GM23338 (cell line): ENCODE measurements at regions not wholly inside any gene's neighbourhood (a gene's known extent, or its start where the extent isn't known, plus 50 kb on each side); places are given as distances from the start of the nearest gene placed in this dataset.

ENCODE experiments used
- ATAC-seq: fragments of 200-7000 bp; cut with Tn5 transposase; 3 replicates; pipeline ENCODE4 v1.9.1; 2020
- DNase-seq: peaks from one replicate; pipeline ENCODE4 v3.0.0-alpha.2; 2015; ENCODE audit warnings: low spot score
- H2AFZ ChIP-seq: fragments of 200-600 bp; sonication (generic); 2 replicates; pipeline ENCODE4 v1.8.0; 2016; ENCODE audit warnings: antibody characterized with exemption, mild to moderate bottlenecking, moderate library complexity
- H3F3A ChIP-seq: fragments of 200-600 bp; sonication (generic); replicated peaks from 2 replicates; pipeline ENCODE4 v1.8.0; 2017; ENCODE audit warnings: antibody characterized with exemption, mixed run types, low read depth
- H3K27ac ChIP-seq: fragments of 200-600 bp; sonication (generic); 2 replicates; pipeline ENCODE4 v1.6.1; 2016; ENCODE audit warnings: low read depth
- H3K27me3 ChIP-seq: fragments of 200-600 bp; sonication (generic); 2 replicates; pipeline ENCODE4 v1.8.0; 2016; ENCODE audit warnings: mild to moderate bottlenecking, mixed run types, moderate library complexity; ENCODE audit not compliant: insufficient read depth
- H3K36me3 ChIP-seq: fragments of 200-600 bp; sonication (generic); 2 replicates; pipeline ENCODE4 v1.8.0; 2016; ENCODE audit warnings: mild to moderate bottlenecking; ENCODE audit not compliant: insufficient read depth
- H3K4me1 ChIP-seq: fragments of 200-600 bp; sonication (generic); 2 replicates; pipeline ENCODE4 v1.8.0; 2016; ENCODE audit warnings: mild to moderate bottlenecking, moderate library complexity; ENCODE audit not compliant: insufficient read depth
- H3K4me2 ChIP-seq: fragments of 200-600 bp; sonication (generic); 2 replicates; pipeline ENCODE4 v1.7.1; 2017; ENCODE audit warnings: mixed run types
- H3K4me3 ChIP-seq: fragments of 200-600 bp; sonication (generic); 2 replicates; pipeline ENCODE4 v1.6.1; 2016; ENCODE audit warnings: mixed run types
- H3K79me2 ChIP-seq: fragments of 200-600 bp; sonication (generic); replicated peaks from 2 replicates; pipeline ENCODE4 v1.8.0; 2017; ENCODE audit warnings: mild to moderate bottlenecking; ENCODE audit not compliant: insufficient read depth
- H3K9me2 ChIP-seq: fragments of 200-600 bp; sonication (generic); 2 replicates; pipeline ENCODE4 v1.8.0; 2017; ENCODE audit not compliant: insufficient read depth
- H4K20me1 ChIP-seq: fragments of 200-600 bp; sonication (generic); replicated peaks from 2 replicates; pipeline ENCODE4 v1.8.0; 2017; ENCODE audit warnings: mild to moderate bottlenecking; ENCODE audit not compliant: insufficient read depth
- H3K27ac Mint-ChIP-seq: 2 replicates; pipeline ENCODE4 v1.8.0; 2020; ENCODE audit warnings: inconsistent platforms, mild to moderate bottlenecking, moderate library complexity, mixed read lengths
- H3K27me3 Mint-ChIP-seq: 3 replicates; pipeline ENCODE4 v1.8.0; 2022; ENCODE audit warnings: low read depth, mild to moderate bottlenecking, moderate library complexity, mixed read lengths, inconsistent platforms; ENCODE audit not compliant: insufficient read depth, poor library complexity
- H3K36me3 Mint-ChIP-seq: 3 replicates; pipeline ENCODE4 v1.8.0; 2021; ENCODE audit warnings: low read depth, mild to moderate bottlenecking, inconsistent platforms, moderate library complexity, mixed read lengths
- H3K4me1 Mint-ChIP-seq: 3 replicates; pipeline ENCODE4 v1.8.0; 2020; ENCODE audit warnings: mild to moderate bottlenecking, inconsistent platforms, mixed read lengths
- H3K4me3 Mint-ChIP-seq: 3 replicates; pipeline ENCODE4 v1.8.0; 2021; ENCODE audit warnings: moderate library complexity, mild to moderate bottlenecking, inconsistent platforms, mixed read lengths
- H3K9me3 Mint-ChIP-seq: 3 replicates; pipeline ENCODE4 v1.8.0; 2020; ENCODE audit warnings: moderate library complexity, mild to moderate bottlenecking, inconsistent platforms, mixed read lengths
- CREB1 ChIP-seq: fragments of 250-450 bp; sonication (Bioruptor Pico); IDR thresholded peaks from 2 replicates; pipeline ENCODE4 v1.5.0; 2020; ENCODE audit warnings: low read depth, mild to moderate bottlenecking, moderate library complexity
- CTCF ChIP-seq, 2 experiments: fragments of 200-600 bp in 1 of 2; sonication (generic) in 1 of 2; conservative IDR thresholded peaks; 2 replicates each; pipeline versions ENCODE4 v1.5.1 to v1.6.1; 2016 to 2017; ENCODE audit warnings: antibody characterized with exemption in 2 of 2, low read depth in 2 of 2, mild to moderate bottlenecking in 2 of 2, moderate library complexity in 1 of 2
- ETS1 ChIP-seq: IDR thresholded peaks from 2 replicates; pipeline ENCODE4 v1.6.1; 2016; ENCODE audit warnings: antibody characterized with exemption
- EZH2phosphoT487 ChIP-seq: fragments of 200-600 bp; sonication (generic); IDR thresholded peaks from one replicate; pipeline ENCODE4 v1.8.1; 2018; ENCODE audit warnings: antibody characterized with exemption; ENCODE audit not compliant: unreplicated experiment
- NANOG ChIP-seq: IDR thresholded peaks from 2 replicates; pipeline ENCODE4 v1.6.1; 2016; ENCODE audit warnings: antibody characterized with exemption, borderline replicate concordance
- POLR2AphosphoS5 ChIP-seq: IDR thresholded peaks from 2 replicates; pipeline ENCODE4 v1.6.1; 2016; ENCODE audit warnings: antibody characterized with exemption, low read depth
- STAT1 ChIP-seq: IDR thresholded peaks from one replicate; pipeline ENCODE4 v1.6.1; 2016; ENCODE audit warnings: antibody characterized with exemption; ENCODE audit not compliant: unreplicated experiment
- ZNF114 ChIP-seq: fragments of 250-450 bp; sonication (Bioruptor Pico); IDR thresholded peaks from 2 replicates; pipeline ENCODE4 v1.5.0; 2020; ENCODE audit warnings: mild to moderate bottlenecking, moderate library complexity
- ZNF462 ChIP-seq: fragments of 250-450 bp; sonication (Bioruptor Pico); IDR thresholded peaks from 2 replicates; pipeline ENCODE4 v1.5.0; 2020; ENCODE audit warnings: mild to moderate bottlenecking, moderate library complexity

- H3K36me3 Mint-ChIP-seq: no peaks in the 10 kb centered on the region
- H3F3A ChIP-seq: no peaks in the 10 kb centered on the region
- H4K20me1 ChIP-seq: no peaks in the 10 kb centered on the region
- no peak overlapping the region for H2AFZ ChIP-seq
- H3K9me3 Mint-ChIP-seq: no peaks in the 10 kb centered on the region
- no peak overlapping the region for H3K4me3 Mint-ChIP-seq
- H3K9me2 ChIP-seq: peaks cover 4% of the 10 kb centered on the region; the same call in 1 of the 2 replicates
- no peak overlapping the region for H3K4me3 ChIP-seq
- peaks cover 2% of the 10 kb centered on the region for H3K27me3 Mint-ChIP-seq
- no peak overlapping the region for H3K27ac ChIP-seq
- no peaks in the 10 kb centered on the region for H3K27me3 ChIP-seq
- ATAC-seq (no peak), DNase-seq (peak; percentile 6)
- H3K79me2 ChIP-seq: no peaks in the 10 kb centered on the region
- H3K4me1 Mint-ChIP-seq: no peaks in the 10 kb centered on the region
- no peak overlapping the region for H3K27ac Mint-ChIP-seq
- no peak for TF ChIP-seq POLR2AphosphoS5
- TF ChIP-seq ETS1: no peak
- TF ChIP-seq CTCF (conservative IDR thresholded peaks at IDR 0.05; ENCODE audit: low read depth in 2 of 2): 0 out of 4 replicates have a peak, but pooled peaks of 1 of the 2 experiments have one; percentile 13
- no peaks in the 10 kb centered on the region for H3K36me3 ChIP-seq
- H3K4me2 ChIP-seq: no peak overlapping the region
- H3K4me1 ChIP-seq: no peaks in the 10 kb centered on the region
Observed at GRCh38 chr9:115992834-115993233, 160.8 kb upstream of the PAPPA start.

GRCh38 chr9:115997923-115998322, 155.7 kb upstream of the PAPPA start:
- no peak overlapping the region for H3K4me2 ChIP-seq
- Mint-ChIP-seq H3K9me3 (no peaks in the 10 kb centered on the region), H3K4me1 (no peaks in the 10 kb centered on the region), H3K36me3 (no peaks in the 10 kb centered on the region), H3K27me3 (no peaks in the 10 kb centered on the region), H3K4me3 (no peak overlapping the region), H3K27ac (no peak overlapping the region)
- H3K27me3 ChIP-seq: no peaks in the 10 kb centered on the region
- H3K36me3 ChIP-seq: no peaks in the 10 kb centered on the region
- no peaks in the 10 kb centered on the region for H3K79me2 ChIP-seq
- H3K4me1 ChIP-seq: no peaks in the 10 kb centered on the region
- no peak overlapping the region for H2AFZ ChIP-seq
- no peaks in the 10 kb centered on the region for H4K20me1 ChIP-seq
- no peaks in the 10 kb centered on the region for H3F3A ChIP-seq
- no peak overlapping the region for H3K4me3 ChIP-seq
- ATAC-seq (no peak), DNase-seq (no peak)
- peaks cover under 1% of the 10 kb centered on the region for H3K9me2 ChIP-seq
- H3K27ac ChIP-seq: no peak overlapping the region
- TF ChIP-seq CREB1 (CRISPR knock-in tag) (no peak), CTCF (conservative IDR thresholded peaks at IDR 0.05; ENCODE audit: low read depth in 2 of 2) (no peak), ZNF462 (CRISPR knock-in tag) (no peak), POLR2AphosphoS5 (no peak), ETS1 (no peak), ZNF114 (CRISPR knock-in tag) (no peak), EZH2phosphoT487 (no peak), STAT1 (no peak), NANOG (no peak)
